Neural cell (in vitro differentiated cells): ENCODE measurements at regions not wholly inside any gene's neighbourhood (a gene's known extent, or its start where the extent isn't known, plus 50 kb on each side); places are given as distances from the start of the nearest gene placed in this dataset.

Experiments used
- H2AFZ ChIP-seq: fragments of 200-600, 300-800 bp; sonication (generic), shearing (Covaris generic); 2 replicates; pipeline ENCODE4 v1.6.0; 2014; ENCODE audit warnings: low read depth, mild to moderate bottlenecking, antibody characterized with exemption, low read length, moderate library complexity
- H3F3A ChIP-seq: fragments of 200-600 bp; shearing (Covaris generic); 2 replicates; pipeline ENCODE4 v1.6.1; 2016; ENCODE audit warnings: mild to moderate bottlenecking, moderate library complexity, mixed read lengths, antibody characterized with exemption, low read length; ENCODE audit not compliant: insufficient read depth, poor library complexity, severe bottlenecking
- H3K27ac ChIP-seq: fragments of 200-600, 300-800 bp; sonication (generic), shearing (Covaris generic); 2 replicates; pipeline ENCODE4 v1.5.1; 2014; ENCODE audit warnings: mild to moderate bottlenecking, low read length, moderate library complexity
- H3K27me3 ChIP-seq: fragments of 300-800, 200-600 bp; sonication (generic), shearing (Covaris generic); 2 replicates; pipeline ENCODE4 v1.6.0; 2014; ENCODE audit warnings: mild to moderate bottlenecking, low read depth, low read length, moderate library complexity; ENCODE audit not compliant: insufficient read depth
- H3K36me3 ChIP-seq: fragments of 300-800, 200-600 bp; sonication (generic), shearing (Covaris generic); 2 replicates; pipeline ENCODE4 v1.5.1; 2014; ENCODE audit warnings: mild to moderate bottlenecking, antibody characterized with exemption, low read length, moderate library complexity; ENCODE audit not compliant: insufficient read depth
- H3K4me2 ChIP-seq: fragments of 300-800, 200-600 bp; sonication (generic), shearing (Covaris generic); 2 replicates; pipeline ENCODE4 v1.6.0; 2014; ENCODE audit warnings: mild to moderate bottlenecking, low read length
- H3K4me3 ChIP-seq: fragments of 300-800, 200-600 bp; sonication (generic), shearing (Covaris generic); 2 replicates; pipeline ENCODE4 v1.5.1; 2014; ENCODE audit warnings: mild to moderate bottlenecking, low read length, moderate library complexity
- H3K79me2 ChIP-seq: fragments of 200-600 bp; shearing (Covaris generic); replicated peaks from 2 replicates; pipeline ENCODE4 v1.6.0; 2014; ENCODE audit warnings: mild to moderate bottlenecking, low read length, moderate library complexity; ENCODE audit not compliant: insufficient read depth
- H3K9ac ChIP-seq: fragments of 300-800, 200-600 bp; sonication (generic), shearing (Covaris generic); 2 replicates; pipeline ENCODE4 v1.6.1; 2016; ENCODE audit warnings: mild to moderate bottlenecking, low read length, mixed read lengths
- H3K9me2 ChIP-seq: fragments of 200-600 bp; shearing (Covaris generic); 2 replicates; pipeline ENCODE4 v1.6.1; 2016; ENCODE audit warnings: mild to moderate bottlenecking, low read length, mixed read lengths; ENCODE audit not compliant: insufficient read depth
- H3K9me3 ChIP-seq: fragments of 200-600, 300-800 bp; sonication (generic), shearing (Covaris generic); 2 replicates; pipeline ENCODE4 v1.6.1; 2016; ENCODE audit warnings: mild to moderate bottlenecking, mixed run types, low read length, moderate library complexity, mixed read lengths
- H4K20me1 ChIP-seq: fragments of 200-600 bp; shearing (Covaris generic); 2 replicates; pipeline ENCODE4 v1.6.1; 2016; ENCODE audit warnings: mild to moderate bottlenecking, mixed run types; ENCODE audit not compliant: insufficient read depth
- CTCF ChIP-seq: fragments of 450-650 bp; IDR thresholded peaks from 2 replicates; pipeline ENCODE4 v1.5.1; 2014; ENCODE audit warnings: antibody characterized with exemption, mild to moderate bottlenecking, moderate library complexity; ENCODE audit not compliant: poor library complexity, severe bottlenecking
- EP300 ChIP-seq: fragments of 450-650 bp; conservative IDR thresholded peaks from 2 replicates; pipeline ENCODE4 v1.6.1; 2014; ENCODE audit warnings: antibody characterized with exemption, mild to moderate bottlenecking, moderate library complexity; ENCODE audit not compliant: poor library complexity, severe bottlenecking
- EZH2 ChIP-seq: fragments of 200-600, 300-800 bp; shearing (Covaris generic), sonication (generic); IDR thresholded peaks from 2 replicates; pipeline ENCODE4 v1.6.1; 2014; ENCODE audit warnings: antibody characterized with exemption, low read length, borderline replicate concordance, mild to moderate bottlenecking; ENCODE audit not compliant: insufficient read depth, poor library complexity, severe bottlenecking
- MXI1 ChIP-seq: fragments of 450-650 bp; conservative IDR thresholded peaks from 2 replicates; pipeline ENCODE4 v1.6.1; 2014; ENCODE audit warnings: antibody characterized with exemption, mild to moderate bottlenecking; ENCODE audit not compliant: poor library complexity, severe bottlenecking
- POLR2AphosphoS5 ChIP-seq: IDR thresholded peaks from 2 replicates; pipeline ENCODE4 v1.6.1; 2012
- RAD21 ChIP-seq: fragments of 450-650 bp; conservative IDR thresholded peaks from 2 replicates; pipeline ENCODE4 v1.6.1; 2014; ENCODE audit warnings: antibody characterized with exemption, mild to moderate bottlenecking, moderate library complexity
- REST ChIP-seq: IDR thresholded peaks from 2 replicates; pipeline ENCODE4 v1.6.1; 2012; ENCODE audit warnings: borderline replicate concordance
- SMC3 ChIP-seq: fragments of 450-650 bp; conservative IDR thresholded peaks from 2 replicates; pipeline ENCODE4 v1.6.1; 2014; ENCODE audit warnings: antibody characterized with exemption, mild to moderate bottlenecking, moderate library complexity; ENCODE audit not compliant: poor library complexity
- TAF1 ChIP-seq: IDR thresholded peaks from 2 replicates; pipeline ENCODE4 v1.6.1; 2012; ENCODE audit warnings: low read depth

GRCh38 chr5:13516195-13516594, 428.3 kb downstream of the DNAH5 start:
- Histone ChIP-seq H3K36me3 (no peaks in the 10 kb centered on the region), H3K4me3 (no peak overlapping the region), H3F3A (no peaks in the 10 kb centered on the region), H3K9ac (no peak overlapping the region), H3K9me3 (no peaks in the 10 kb centered on the region), H3K9me2 (no peaks in the 10 kb centered on the region), H3K27ac (no peak overlapping the region), H4K20me1 (no peaks in the 10 kb centered on the region), H3K27me3 (no peaks in the 10 kb centered on the region), H2AFZ (no peak overlapping the region), H3K4me2 (no peak overlapping the region), H3K79me2 (no peaks in the 10 kb centered on the region)
- TF ChIP-seq EP300 = no peak
- no peak for TF ChIP-seq TAF1
- no peak for TF ChIP-seq RAD21
- no peak for TF ChIP-seq POLR2AphosphoS5
- no peak for TF ChIP-seq EZH2
- TF ChIP-seq MXI1 = no peak
- no peak for TF ChIP-seq SMC3
- no peak for TF ChIP-seq CTCF
- TF ChIP-seq REST = no peak

GRCh38 chr5:13511442-13511841, 433.0 kb downstream of the DNAH5 start:
- Histone ChIP-seq H4K20me1 (no peaks in the 10 kb centered on the region), H3F3A (no peaks in the 10 kb centered on the region), H3K4me3 (no peak overlapping the region), H3K4me2 (no peak overlapping the region), H3K27me3 (no peaks in the 10 kb centered on the region), H3K27ac (no peak overlapping the region), H3K9me2 (no peaks in the 10 kb centered on the region), H2AFZ (no peak overlapping the region), H3K79me2 (no peaks in the 10 kb centered on the region), H3K9me3 (no peaks in the 10 kb centered on the region), H3K9ac (no peak overlapping the region), H3K36me3 (no peaks in the 10 kb centered on the region)
- TF ChIP-seq REST (no peak), MXI1 (no peak), SMC3 (no peak), CTCF (no peak), EP300 (no peak), EZH2 (no peak), RAD21 (no peak), TAF1 (no peak), POLR2AphosphoS5 (no peak)
